ENCODE measurements at regions not wholly inside any gene's neighbourhood (a gene's known extent, or its start where the extent isn't known, plus 50 kb on each side); places are given as distances from the start of the nearest gene placed in this dataset.

GRCh38 chr2:158043181-158043948 is 58.3 kb upstream of the UPP2 start:
- H3K36me3 Mint-ChIP-seq (ENCODE audit: low read depth, unreplicated experiment), result peaks cover 3% of the 10 kb centered on the region
- H3K4me1 Mint-ChIP-seq (ENCODE audit: unreplicated experiment), result peaks cover 50% of the 10 kb centered on the region
- no peaks in the 10 kb centered on the region for H3K9me3 Mint-ChIP-seq (ENCODE audit: unreplicated experiment)
- peak overlapping the region; percentile 88 for H3K27ac Mint-ChIP-seq (ENCODE audit: unreplicated experiment)
- no peak for TF ChIP-seq CTCF (IDR thresholded peaks at IDR 0.05; ENCODE audit: unreplicated experiment)
- no peaks in the 10 kb centered on the region for H3K27me3 Mint-ChIP-seq (ENCODE audit: unreplicated experiment)
- H3K4me3 Mint-ChIP-seq (ENCODE audit: unreplicated experiment), result no peak overlapping the region
- DNase-seq (ENCODE audit: low spot score), result no peak

GRCh38 chr2:158042666-158043065 is 59.0 kb upstream of the UPP2 start:
- Mint-ChIP-seq H3K27me3 (ENCODE audit: unreplicated experiment) (no peaks in the 10 kb centered on the region), H3K9me3 (ENCODE audit: unreplicated experiment) (no peaks in the 10 kb centered on the region), H3K4me3 (ENCODE audit: unreplicated experiment) (no peak overlapping the region), H3K36me3 (ENCODE audit: low read depth, unreplicated experiment) (peaks cover 3% of the 10 kb centered on the region), H3K27ac (ENCODE audit: unreplicated experiment) (peak overlapping the region; percentile 88), H3K4me1 (ENCODE audit: unreplicated experiment) (peaks cover 50% of the 10 kb centered on the region)
- peak; percentile 21 for DNase-seq (ENCODE audit: low spot score)
- no peak for TF ChIP-seq CTCF (IDR thresholded peaks at IDR 0.05; ENCODE audit: unreplicated experiment)

GRCh38 chr2:158042245-158042644 is 59.4 kb upstream of the UPP2 start:
- Mint-ChIP-seq H3K27me3 (ENCODE audit: unreplicated experiment) (no peaks in the 10 kb centered on the region), H3K4me3 (ENCODE audit: unreplicated experiment) (no peak overlapping the region), H3K36me3 (ENCODE audit: low read depth, unreplicated experiment) (peaks cover 3% of the 10 kb centered on the region), H3K27ac (ENCODE audit: unreplicated experiment) (peak overlapping the region; percentile 88), H3K4me1 (ENCODE audit: unreplicated experiment) (peaks cover 50% of the 10 kb centered on the region), H3K9me3 (ENCODE audit: unreplicated experiment) (no peaks in the 10 kb centered on the region)
- TF ChIP-seq CTCF (IDR thresholded peaks at IDR 0.05; ENCODE audit: unreplicated experiment), result no peak
- DNase-seq (ENCODE audit: low spot score), result no peak

GRCh38 chr2:158041400-158041799 is 60.3 kb upstream of the UPP2 start:
- Mint-ChIP-seq H3K27ac (ENCODE audit: unreplicated experiment) (peak overlapping the region; percentile 17), H3K4me1 (ENCODE audit: unreplicated experiment) (peaks cover 48% of the 10 kb centered on the region), H3K4me3 (ENCODE audit: unreplicated experiment) (no peak overlapping the region), H3K27me3 (ENCODE audit: unreplicated experiment) (no peaks in the 10 kb centered on the region), H3K36me3 (ENCODE audit: low read depth, unreplicated experiment) (peaks cover 3% of the 10 kb centered on the region), H3K9me3 (ENCODE audit: unreplicated experiment) (no peaks in the 10 kb centered on the region)
- DNase-seq (ENCODE audit: low spot score), result no peak
- no peak for TF ChIP-seq CTCF (IDR thresholded peaks at IDR 0.05; ENCODE audit: unreplicated experiment)

GRCh38 chr2:158038901-158039300 is 62.8 kb upstream of the UPP2 start:
- no peak for TF ChIP-seq CTCF (IDR thresholded peaks at IDR 0.05; ENCODE audit: unreplicated experiment)
- H3K27me3 Mint-ChIP-seq (ENCODE audit: unreplicated experiment), result peaks cover 3% of the 10 kb centered on the region
- H3K9me3 Mint-ChIP-seq (ENCODE audit: unreplicated experiment), result no peaks in the 10 kb centered on the region
- H3K4me3 Mint-ChIP-seq (ENCODE audit: unreplicated experiment), result no peak overlapping the region
- DNase-seq (ENCODE audit: low spot score), result no peak
- peaks cover 39% of the 10 kb centered on the region for H3K4me1 Mint-ChIP-seq (ENCODE audit: unreplicated experiment)
- no peak overlapping the region for H3K27ac Mint-ChIP-seq (ENCODE audit: unreplicated experiment)
- peaks cover 3% of the 10 kb centered on the region for H3K36me3 Mint-ChIP-seq (ENCODE audit: low read depth, unreplicated experiment)

Measured in endothelial cell (in vitro differentiated cells).